Esophagus mucosa (tissue), 1 donor: ENCODE measurements at regions not wholly inside any gene's neighbourhood (a gene's known extent, or its start where the extent isn't known, plus 50 kb on each side); places are given as distances from the start of the nearest gene placed in this dataset.

Source experiments
- ATAC-seq: fragments of 200-7000 bp; cut with Tn5 transposase; one replicate; pipeline ENCODE4 v1.9.1; 2020
- donor health status: DM: yes; HTN: yes; CAD: no.

- no peak for ATAC-seq
Observed at GRCh38 chr14:89017417-89017816, 193.0 kb downstream of the TTC8 start.

- no peak for ATAC-seq
Observed at GRCh38 chr14:89022274-89022673, 197.8 kb downstream of the TTC8 start.

DNA sequence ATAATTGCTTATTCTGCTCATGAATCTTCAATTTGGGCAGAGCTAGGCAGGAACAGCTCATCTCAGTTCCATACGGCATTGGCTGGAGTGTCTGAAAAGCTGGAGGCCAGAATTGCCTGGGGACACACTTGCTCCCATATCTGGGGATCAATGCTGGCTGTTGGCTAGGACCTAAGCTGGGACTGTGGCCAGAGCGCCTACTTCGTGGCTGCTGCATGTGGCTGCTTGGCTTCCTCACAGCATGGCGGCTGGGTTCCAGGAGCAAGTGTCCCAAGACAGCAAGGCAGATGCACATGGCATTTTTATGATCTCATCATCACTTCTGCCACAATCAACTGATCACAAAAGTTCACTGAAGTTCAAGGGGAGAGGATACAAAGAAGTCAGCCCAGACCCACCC is 200.2 kb downstream of the TTC8 start:
- ATAC-seq: no peak

- no peak for ATAC-seq
Observed at GRCh38 chr14:89025561-89026236, 201.2 kb downstream of the TTC8 start.

DNA sequence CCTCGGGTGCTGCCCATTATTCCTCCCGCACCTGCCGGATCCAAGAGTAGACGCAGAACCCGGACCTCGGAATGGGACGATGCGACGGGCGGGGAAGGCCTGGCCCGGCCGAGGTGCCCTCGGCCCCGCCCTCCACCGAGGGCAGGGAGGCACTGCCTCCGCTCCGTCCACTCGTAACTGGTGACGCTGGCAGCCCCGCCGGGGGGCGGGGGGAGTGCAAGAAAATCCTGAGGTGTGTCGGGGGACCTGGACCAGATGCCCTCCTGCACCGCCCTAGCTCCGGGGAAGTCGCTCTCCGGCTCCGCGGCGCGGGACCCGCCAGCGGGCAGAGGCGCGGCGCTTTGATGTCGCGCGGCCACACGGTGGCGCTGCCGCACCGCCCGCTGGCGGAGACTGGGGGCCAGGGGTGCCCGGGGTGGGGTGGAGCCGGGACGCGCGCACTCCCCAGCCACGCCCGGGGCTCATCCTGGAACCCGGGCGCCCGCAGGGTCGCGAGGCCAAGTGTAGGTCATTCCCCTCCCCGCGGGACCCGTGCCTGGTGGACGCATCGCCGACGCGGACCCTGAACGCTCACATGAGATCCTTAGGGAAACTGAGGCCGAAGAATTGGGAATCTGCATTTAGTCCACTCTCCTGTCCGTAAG is 202.8 kb downstream of the TTC8 start:
- ATAC-seq: peak; percentile 77

- no peak for ATAC-seq
Observed at GRCh38 chr14:89028462-89029134, 204.1 kb downstream of the TTC8 start.

GRCh38 chr14:89029961-89030694 is 205.7 kb downstream of the TTC8 start:
- no peak for ATAC-seq

- no peak for ATAC-seq
Observed at GRCh38 chr14:89030921-89031320, 206.5 kb downstream of the TTC8 start.

DNA sequence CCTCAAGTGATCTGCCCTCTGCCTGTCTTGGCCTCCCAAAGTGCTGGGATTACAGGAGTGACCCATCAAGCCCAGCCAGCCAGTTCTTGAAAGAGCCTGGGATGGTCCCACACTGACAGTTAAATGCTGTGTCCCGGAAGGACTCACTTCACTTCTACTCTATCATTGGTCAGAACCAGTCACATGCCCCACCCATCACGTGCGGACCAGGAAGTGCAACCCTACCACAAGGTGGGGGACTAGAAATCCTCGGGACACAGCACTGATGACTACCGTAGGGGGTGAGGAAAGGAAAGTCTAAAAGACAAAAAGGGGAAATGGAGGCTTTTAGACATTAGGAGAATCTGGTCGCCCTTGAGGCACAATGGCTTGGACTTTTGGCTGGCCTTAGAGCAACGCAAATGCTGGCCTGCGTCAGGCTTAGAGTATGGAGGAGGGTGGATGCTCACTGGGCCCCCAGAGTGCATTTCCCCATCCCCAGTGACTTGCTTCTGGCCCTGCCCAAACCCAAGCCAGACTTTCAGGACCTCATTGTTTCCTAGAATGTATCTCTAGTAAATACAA is 207.7 kb downstream of the TTC8 start:
- no peak for ATAC-seq

DNA sequence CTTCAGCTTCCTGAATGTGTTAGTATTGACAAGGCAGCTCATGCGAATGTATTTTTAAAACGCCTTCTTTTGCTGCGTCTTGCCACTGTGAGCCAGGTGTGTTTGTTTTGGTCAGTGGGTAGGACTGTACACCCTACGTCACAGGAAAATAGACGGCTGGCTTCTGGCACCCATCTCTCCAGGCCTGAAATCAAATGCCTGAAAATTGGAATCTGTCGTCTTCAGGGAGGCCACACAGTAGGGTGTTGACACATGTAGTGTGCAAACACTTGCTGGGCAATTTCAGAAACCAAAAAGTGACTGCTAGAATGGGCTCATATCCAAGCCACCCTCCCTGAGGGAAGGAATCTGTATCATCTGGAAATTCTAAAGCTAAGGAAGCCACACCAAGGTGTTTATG is 209.3 kb downstream of the TTC8 start:
- ATAC-seq: no peak

DNA sequence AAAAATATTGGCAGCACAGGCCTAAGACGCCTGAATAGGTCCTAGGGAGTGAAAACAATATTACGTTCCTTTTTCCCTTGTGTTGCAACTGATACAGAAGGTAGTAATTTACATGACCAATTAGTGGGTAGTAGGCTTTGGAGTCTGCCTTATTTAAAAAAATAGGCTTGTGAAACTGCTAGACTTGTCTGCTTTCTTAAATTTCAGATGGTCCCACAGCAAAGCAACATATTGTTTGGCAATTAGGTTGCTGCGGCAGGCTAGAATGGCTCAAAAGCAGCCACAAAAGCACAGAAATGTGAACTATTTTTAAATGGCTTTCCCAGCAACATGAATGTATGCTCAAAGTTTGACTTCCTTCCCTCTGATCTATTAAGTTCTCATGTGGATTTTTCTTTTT is 211.9 kb downstream of the TTC8 start:
- no peak for ATAC-seq

DNA sequence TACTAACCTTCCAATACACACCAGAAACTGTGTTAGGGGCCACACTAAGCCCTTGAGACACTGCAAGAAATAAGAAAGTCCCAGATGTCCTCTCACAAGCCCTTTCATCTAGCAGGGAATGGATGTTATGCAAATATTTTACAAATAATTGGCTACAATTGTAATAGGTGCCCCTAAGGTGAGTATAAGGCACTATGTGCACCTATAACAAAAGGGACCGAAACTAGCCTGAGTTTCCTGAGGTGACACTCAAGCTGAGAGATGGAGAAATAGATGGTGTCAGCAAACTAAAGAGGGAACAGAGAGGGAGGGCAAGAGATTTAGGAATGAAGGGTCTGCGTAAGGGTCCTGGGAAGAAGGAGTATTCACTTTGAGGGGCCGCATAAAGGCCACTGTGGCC is 212.6 kb downstream of the TTC8 start:
- ATAC-seq: no peak

GRCh38 chr14:89040080-89040459 is 215.6 kb downstream of the TTC8 start:
- no peak for ATAC-seq

- ATAC-seq: peak; percentile 87
Observed at GRCh38 chr14:89040460-89041256, 216.2 kb downstream of the TTC8 start.

- peak; percentile 16 for ATAC-seq
Observed at GRCh38 chr14:89041257-89041582, 216.8 kb downstream of the TTC8 start.

DNA sequence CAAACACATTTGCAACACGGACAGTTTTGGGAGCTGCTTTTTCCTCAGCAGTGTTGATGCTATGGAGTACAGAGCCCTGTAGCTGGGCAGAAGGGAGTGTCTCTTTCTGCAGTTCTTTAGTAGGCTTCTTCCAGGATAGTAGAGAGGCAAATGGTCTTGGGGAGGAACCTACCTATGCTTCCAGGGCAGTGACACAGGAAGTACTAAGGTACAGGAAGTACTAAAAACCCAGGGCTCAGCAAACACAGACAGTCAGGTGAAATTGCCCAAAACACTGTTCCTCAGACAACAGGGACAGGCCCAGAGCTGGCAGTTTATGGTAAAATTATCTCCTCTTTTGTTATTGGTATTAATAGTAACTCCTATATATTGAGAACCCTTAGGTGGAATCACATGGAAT is 217.6 kb downstream of the TTC8 start:
- ATAC-seq: no peak

GRCh38 chr14:89053303-89053702 is 228.9 kb downstream of the TTC8 start:
- ATAC-seq: no peak

GRCh38 chr14:89056394-89056793 is 231.9 kb downstream of the TTC8 start:
- no peak for ATAC-seq

DNA sequence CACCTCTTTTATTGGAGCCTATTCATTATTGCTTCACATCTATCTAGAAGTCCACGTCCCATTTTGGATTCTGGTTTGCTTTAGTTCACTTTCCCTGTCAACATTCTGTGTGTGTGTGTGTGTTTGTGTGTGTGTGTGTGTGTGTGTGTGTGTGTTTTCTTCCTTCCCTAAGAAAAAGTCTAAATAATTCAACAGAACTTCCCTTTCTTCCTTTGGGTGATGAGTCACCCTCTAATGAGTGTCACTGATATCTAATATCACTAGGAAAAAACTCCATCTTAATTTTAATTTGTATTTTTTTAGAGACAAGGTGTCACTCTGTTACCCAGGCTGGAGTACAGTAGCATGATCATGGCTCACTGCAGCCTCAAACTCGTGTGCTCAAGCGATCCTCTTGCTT is 234.2 kb downstream of the TTC8 start:
- ATAC-seq: no peak

- no peak for ATAC-seq
Observed at GRCh38 chr14:89060191-89060590, 235.7 kb downstream of the TTC8 start.

DNA sequence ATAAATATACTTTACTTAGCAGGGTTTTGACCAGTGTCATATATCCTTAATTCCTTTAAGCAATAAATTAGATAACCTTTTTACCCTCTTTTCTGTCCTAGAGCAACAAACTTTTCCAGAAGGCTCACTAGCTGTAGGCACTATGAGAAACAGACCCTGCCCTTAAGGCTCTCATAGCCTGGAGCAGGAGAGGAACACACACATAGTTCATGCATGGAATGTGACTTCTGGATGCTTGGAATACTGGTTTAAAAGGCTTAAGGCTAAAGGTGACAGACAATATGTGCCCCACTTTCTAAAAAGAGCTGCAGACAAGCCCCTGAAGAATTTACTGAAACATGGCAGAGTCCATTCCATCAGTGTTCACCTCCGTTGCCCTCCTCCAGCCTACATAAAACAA is 237.2 kb downstream of the TTC8 start:
- no peak for ATAC-seq

GRCh38 chr14:89065879-89066278 is 241.4 kb downstream of the TTC8 start:
- ATAC-seq: no peak
